ENCODE measurements at regions not wholly inside any gene's neighbourhood (a gene's known extent, or its start where the extent isn't known, plus 50 kb on each side); places are given as distances from the start of the nearest gene placed in this dataset.
"Not testable (repeated sequence)": the region's sequence is repeated elsewhere in the genome, so short reads cannot be mapped to it uniquely, and the experiment has no call there.

DNA sequence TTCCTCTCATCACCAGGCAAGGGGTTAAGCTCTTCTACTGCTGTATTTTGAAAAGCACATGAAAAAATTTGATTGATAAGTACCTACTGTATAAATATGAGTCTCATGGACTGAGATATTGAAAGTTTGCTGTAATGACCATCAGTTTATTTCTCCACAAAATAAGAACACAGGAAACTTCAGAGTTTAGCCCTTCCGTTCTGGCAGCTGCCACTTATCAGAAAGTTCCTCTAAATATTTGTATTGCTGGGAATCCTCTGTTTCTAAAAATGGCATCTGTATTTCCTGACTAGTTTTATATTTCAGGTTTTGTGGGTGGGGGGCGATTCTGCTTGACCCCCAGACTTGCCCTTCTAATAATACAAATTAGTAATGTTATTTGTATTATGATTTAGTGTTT is 92.0 kb downstream of the LYZL2 start:
- Histone ChIP-seq H3K9ac (ENCODE audit: low read length) (no peak overlapping the region), H3K4me2 (ENCODE audit: low read length) (peak overlapping the region; percentile 15), H3K4me1 (ENCODE audit: low read length) (peaks cover 55% of the 10 kb centered on the region), H2AFZ (ENCODE audit: low read depth, low read length) (no peak overlapping the region), H3K36me3 (replicated peaks; ENCODE audit: low read depth, low read length) (no peaks in the 10 kb centered on the region), H3K4me3 (ENCODE audit: low read length) (no peak overlapping the region), H3K27ac (ENCODE audit: low read length) (no peak overlapping the region), H3K9me3 (ENCODE audit: insufficient read depth, low read length) (no peaks in the 10 kb centered on the region), H3K79me2 (ENCODE audit: low read length) (no peaks in the 10 kb centered on the region), H3K27me3 (ENCODE audit: low read depth, low read length) (no peaks in the 10 kb centered on the region), H4K20me1 (ENCODE audit: insufficient read depth, low read length) (no peaks in the 10 kb centered on the region)
- TF ChIP-seq EZH2phosphoT487 (IDR thresholded peaks at IDR 0.05; ENCODE audit: low read depth) = no peak
- TF ChIP-seq CTCF (IDR thresholded peaks at IDR 0.05; ENCODE audit: low read depth, low read length) = no peak

- not testable (repeated sequence) for H2AFZ ChIP-seq (ENCODE audit: low read depth, low read length); H3K27ac ChIP-seq (ENCODE audit: low read length); H3K9me3 ChIP-seq (ENCODE audit: insufficient read depth, low read length); H3K4me3 ChIP-seq (ENCODE audit: low read length); H4K20me1 ChIP-seq (ENCODE audit: insufficient read depth, low read length); H3K27me3 ChIP-seq (ENCODE audit: low read depth, low read length); H3K79me2 ChIP-seq (ENCODE audit: low read length); H3K36me3 ChIP-seq (replicated peaks; ENCODE audit: low read depth, low read length); H3K9ac ChIP-seq (ENCODE audit: low read length)
- 0 out of 2 replicates have a peak overlapping the region, but pooled peaks have one; percentile 15 for H3K4me2 ChIP-seq (ENCODE audit: low read length)
- H3K4me1 ChIP-seq (ENCODE audit: low read length) = peaks cover 50% of the 10 kb centered on the region
Observed at GRCh38 chr10:30537158-30537557, 92.4 kb downstream of the LYZL2 start.

DNA sequence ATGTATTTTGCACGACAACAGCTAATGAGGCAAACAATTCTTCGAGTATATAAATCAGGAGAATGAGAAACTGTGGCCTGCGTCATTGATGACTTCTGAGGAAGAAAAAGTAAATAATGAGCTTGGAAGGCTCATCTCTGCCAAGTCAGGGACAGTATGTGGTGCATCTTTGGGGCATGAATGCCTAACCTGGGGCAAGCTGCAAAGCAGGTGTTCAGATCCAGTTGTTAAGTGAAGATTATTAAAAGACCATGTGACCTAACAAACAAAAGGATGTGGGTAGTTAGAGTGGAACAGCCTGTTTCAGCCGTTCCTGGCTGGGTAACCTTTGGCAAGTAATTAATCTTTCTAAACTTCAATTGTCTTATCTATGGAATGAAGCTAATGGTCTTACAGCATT is 93.0 kb downstream of the LYZL2 start:
- Histone ChIP-seq H3K27ac (ENCODE audit: low read length) (no peak overlapping the region), H3K9me3 (ENCODE audit: insufficient read depth, low read length) (no peaks in the 10 kb centered on the region), H3K4me3 (ENCODE audit: low read length) (no peak overlapping the region), H3K36me3 (replicated peaks; ENCODE audit: low read depth, low read length) (no peaks in the 10 kb centered on the region), H3K9ac (ENCODE audit: low read length) (no peak overlapping the region), H3K79me2 (ENCODE audit: low read length) (no peaks in the 10 kb centered on the region), H4K20me1 (ENCODE audit: insufficient read depth, low read length) (no peaks in the 10 kb centered on the region), H3K27me3 (ENCODE audit: low read depth, low read length) (no peaks in the 10 kb centered on the region), H2AFZ (ENCODE audit: low read depth, low read length) (no peak overlapping the region), H3K4me1 (ENCODE audit: low read length) (peaks cover 45% of the 10 kb centered on the region), H3K4me2 (ENCODE audit: low read length) (0 out of 2 replicates have a peak overlapping the region, but pooled peaks have one; percentile 4)
- TF ChIP-seq CTCF (IDR thresholded peaks at IDR 0.05; ENCODE audit: low read depth, low read length) = no peak
- TF ChIP-seq EZH2phosphoT487 (IDR thresholded peaks at IDR 0.05; ENCODE audit: low read depth) = no peak

GRCh38 chr10:30535677-30536076 is 93.9 kb downstream of the LYZL2 start:
- Histone ChIP-seq H3K4me1 (ENCODE audit: low read length) (peaks cover 37% of the 10 kb centered on the region), H3K27ac (ENCODE audit: low read length) (no peak overlapping the region), H3K4me3 (ENCODE audit: low read length) (no peak overlapping the region)

DNA sequence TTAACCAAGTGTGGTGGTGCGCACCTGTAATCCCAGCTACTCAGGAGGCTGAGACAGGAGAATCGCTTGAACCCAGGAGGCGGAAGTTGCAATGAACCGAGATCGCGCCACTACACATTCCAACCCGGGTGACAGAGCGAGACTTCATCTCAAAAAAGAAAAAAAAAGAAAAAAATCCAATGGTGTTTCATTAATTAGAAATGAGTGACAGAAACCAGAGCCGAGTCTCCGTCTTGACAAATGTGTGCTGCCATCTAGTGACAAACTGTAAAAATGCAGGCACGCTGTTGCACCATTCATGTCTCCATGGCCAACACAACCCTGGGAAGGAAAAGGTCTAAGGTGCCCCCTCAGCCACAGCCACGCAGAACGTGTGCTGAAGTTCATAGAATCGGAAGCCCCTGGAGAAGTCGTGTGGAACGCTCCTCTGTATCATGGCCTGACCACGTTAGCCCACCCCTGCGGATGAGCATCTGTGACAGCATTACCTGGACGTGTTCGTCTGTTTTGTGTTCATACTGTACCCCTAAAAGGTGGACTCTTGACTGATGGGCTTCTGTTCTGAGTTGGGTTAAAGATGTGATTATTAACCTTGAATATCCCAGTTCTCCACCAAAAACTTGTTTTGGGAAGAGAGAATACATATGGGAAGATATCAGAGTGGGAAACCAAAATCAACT is 94.9 kb downstream of the LYZL2 start:
- no peaks in the 10 kb centered on the region for H3K36me3 ChIP-seq (replicated peaks; ENCODE audit: low read depth, low read length)
- H4K20me1 ChIP-seq (ENCODE audit: insufficient read depth, low read length) = no peaks in the 10 kb centered on the region
- no peaks in the 10 kb centered on the region for H3K9me3 ChIP-seq (ENCODE audit: insufficient read depth, low read length)
- no peak overlapping the region for H3K9ac ChIP-seq (ENCODE audit: low read length)
- H3K27me3 ChIP-seq (ENCODE audit: low read depth, low read length) = no peaks in the 10 kb centered on the region
- peaks cover 35% of the 10 kb centered on the region for H3K4me1 ChIP-seq (ENCODE audit: low read length)
- no peaks in the 10 kb centered on the region for H3K79me2 ChIP-seq (ENCODE audit: low read length)
- H2AFZ ChIP-seq (ENCODE audit: low read depth, low read length) = no peak overlapping the region
- no peak overlapping the region for H3K4me3 ChIP-seq (ENCODE audit: low read length)
- TF ChIP-seq CTCF (IDR thresholded peaks at IDR 0.05; ENCODE audit: low read depth, low read length) (peak; percentile 73), EZH2phosphoT487 (IDR thresholded peaks at IDR 0.05; ENCODE audit: low read depth) (no peak)
- H3K4me2 ChIP-seq (ENCODE audit: low read length) = peak overlapping the region; percentile 6; the same call in 1 of the 2 replicates
- no peak overlapping the region for H3K27ac ChIP-seq (ENCODE audit: low read length)

More at GRCh38 chr10:30535677-30536076, 93.9 kb downstream of the LYZL2 start:
- no peaks in the 10 kb centered on the region for H3K27me3 ChIP-seq (ENCODE audit: low read depth, low read length)
- H2AFZ ChIP-seq (ENCODE audit: low read depth, low read length) = no peak overlapping the region
- no peak overlapping the region for H3K4me2 ChIP-seq (ENCODE audit: low read length)
- H3K9me3 ChIP-seq (ENCODE audit: insufficient read depth, low read length) = no peaks in the 10 kb centered on the region
- TF ChIP-seq EZH2phosphoT487 (IDR thresholded peaks at IDR 0.05; ENCODE audit: low read depth) = no peak
- no peaks in the 10 kb centered on the region for H4K20me1 ChIP-seq (ENCODE audit: insufficient read depth, low read length)
- H3K9ac ChIP-seq (ENCODE audit: low read length) = no peak overlapping the region
- no peaks in the 10 kb centered on the region for H3K36me3 ChIP-seq (replicated peaks; ENCODE audit: low read depth, low read length)
- no peaks in the 10 kb centered on the region for H3K79me2 ChIP-seq (ENCODE audit: low read length)

All from OCI-LY3 (cell line).